Ovary (tissue), 7 donors: ENCODE measurements at regions not wholly inside any gene's neighbourhood (a gene's known extent, or its start where the extent isn't known, plus 50 kb on each side); places are given as distances from the start of the nearest gene placed in this dataset.

Experiments used
- DNase-seq, 5 donors: peaks; one replicate each; pipeline ENCODE4 v3.0.0-alpha.2; 2019 to 2020
- H3K27ac ChIP-seq, 2 donors: fragments of 200-600 bp; one replicate each; pipeline versions ENCODE4 v1.5.1 to v1.8.0; 2019 to 2022
- H3K27me3 ChIP-seq: fragments of 200-600 bp; one replicate; pipeline ENCODE4 v1.8.0; 2022
- H3K36me3 ChIP-seq: fragments of 200-600 bp; sonication (generic); one replicate; pipeline ENCODE4 v1.5.1; 2019
- H3K4me1 ChIP-seq: one replicate; pipeline ENCODE4 v1.8.1; 2013; ENCODE audit warnings: mild to moderate bottlenecking, moderate library complexity; ENCODE audit not compliant: insufficient read depth
- H3K4me3 ChIP-seq: fragments of 200-600 bp; sonication (generic); one replicate; pipeline ENCODE4 v1.5.1; 2017
- H3K9me3 ChIP-seq, 2 donors: fragments of 200-600 bp in 1 of 2; sonication (generic) in 1 of 2; one replicate each; pipeline versions ENCODE4 v1.5.1 to v1.8.1; 2013 to 2019; ENCODE audit warnings: mild to moderate bottlenecking in 1 of 2, moderate library complexity in 1 of 2
- EP300 ChIP-seq: sonication (generic); formaldehyde crosslinking; IDR thresholded peaks from one replicate; pipeline ENCODE4 v1.6.1; 2017; ENCODE audit warnings: antibody characterized with exemption
- POLR2A ChIP-seq: fragments of 450-650 bp; IDR thresholded peaks from one replicate; pipeline ENCODE4 v1.6.1; 2017; ENCODE audit warnings: antibody characterized with exemption, mild to moderate bottlenecking, moderate library complexity
- WGBS, 3 donors: extraction: QIAGEN DNeasy Blood & Tissue Kit in 1 of 3; methylation state at CpG; one replicate each; pipeline versions ENCODE4 v1.1.5 to v1.1.7; 2013 to 2017; 5-methylcytosine and 5-hydroxymethylcytosine counted together
- intact Hi-C, 4 donors: fragments of 100-400 bp; cut with DNase I; formaldehyde crosslinking; loops; one replicate each; pipeline versions ENCODE4 v1.11.0 to v1.15.1; 2022 to 2023
- TF ChIP-seq, protein P1 (sequence below), 3 donors: fragments of 450-650 bp in 2 of 3; fragments of 200-600 bp in 1 of 3; IDR thresholded peaks; one replicate each; pipeline versions ENCODE4 v1.5.1 to v1.8.0; 2016 to 2022; ENCODE audit warnings: antibody characterized with exemption in 3 of 3, mild to moderate bottlenecking in 1 of 3
- donor health status: DM: no; HTN: no; CAD: no; lungs with moderate emphysema.
- donor health status: DM: no; HTN: no; CAD: no.
- donor health status: Bipolar disorder and iron deficiency.
- donor health status: DM: no; HTN: no; CAD: no.
- donor health status: DM: yes; HTN: yes; CAD: no.

- H3K4me3 ChIP-seq = no peak overlapping the region
- H3K9me3 ChIP-seq = no peaks in the 10 kb centered on the region
- TF ChIP-seq POLR2A = no peak
- no peak for TF ChIP-seq EP300
- TF ChIP-seq, protein P1, sequence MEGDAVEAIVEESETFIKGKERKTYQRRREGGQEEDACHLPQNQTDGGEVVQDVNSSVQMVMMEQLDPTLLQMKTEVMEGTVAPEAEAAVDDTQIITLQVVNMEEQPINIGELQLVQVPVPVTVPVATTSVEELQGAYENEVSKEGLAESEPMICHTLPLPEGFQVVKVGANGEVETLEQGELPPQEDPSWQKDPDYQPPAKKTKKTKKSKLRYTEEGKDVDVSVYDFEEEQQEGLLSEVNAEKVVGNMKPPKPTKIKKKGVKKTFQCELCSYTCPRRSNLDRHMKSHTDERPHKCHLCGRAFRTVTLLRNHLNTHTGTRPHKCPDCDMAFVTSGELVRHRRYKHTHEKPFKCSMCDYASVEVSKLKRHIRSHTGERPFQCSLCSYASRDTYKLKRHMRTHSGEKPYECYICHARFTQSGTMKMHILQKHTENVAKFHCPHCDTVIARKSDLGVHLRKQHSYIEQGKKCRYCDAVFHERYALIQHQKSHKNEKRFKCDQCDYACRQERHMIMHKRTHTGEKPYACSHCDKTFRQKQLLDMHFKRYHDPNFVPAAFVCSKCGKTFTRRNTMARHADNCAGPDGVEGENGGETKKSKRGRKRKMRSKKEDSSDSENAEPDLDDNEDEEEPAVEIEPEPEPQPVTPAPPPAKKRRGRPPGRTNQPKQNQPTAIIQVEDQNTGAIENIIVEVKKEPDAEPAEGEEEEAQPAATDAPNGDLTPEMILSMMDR (IDR thresholded peaks at IDR 0.05) = no peak
- no peak overlapping the region for H3K27ac ChIP-seq
- DNase-seq = no peak
- H3K27me3 ChIP-seq = no peaks in the 10 kb centered on the region
- intact Hi-C loops = no loop called here
- H3K36me3 ChIP-seq = no peaks in the 10 kb centered on the region
- no peaks in the 10 kb centered on the region for H3K4me1 ChIP-seq
Observed at GRCh38 chr3:103851793-103852192, 1417.0 kb downstream of the ZPLD1 start.

GRCh38 chr3:103862415-103862814, 1427.6 kb downstream of the ZPLD1 start:
- intact Hi-C loops = no loop called here
- no peak overlapping the region for H3K4me3 ChIP-seq

DNA sequence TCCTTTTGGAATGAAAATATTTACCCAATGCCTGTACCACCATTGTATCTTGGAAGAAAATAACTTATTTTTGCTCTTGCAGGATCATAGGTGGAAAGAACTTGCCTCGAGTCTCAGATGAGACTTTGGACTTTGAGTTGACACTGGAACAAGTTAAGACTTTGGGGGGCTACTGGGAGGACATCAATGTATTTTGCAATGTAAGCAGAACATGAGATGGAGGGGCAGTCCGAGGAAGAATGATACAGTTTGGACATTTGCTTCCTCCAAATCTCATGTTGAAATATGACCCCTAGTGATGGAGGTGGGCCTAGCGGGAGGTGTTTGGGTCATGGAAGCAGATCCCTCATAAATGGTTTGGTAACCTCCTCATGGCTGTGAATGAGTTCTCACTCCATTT, 1428.6 kb downstream of the ZPLD1 start:
- TF ChIP-seq, protein P1 (IDR thresholded peaks at IDR 0.05) = no peak
- TF ChIP-seq EP300 (no peak), POLR2A (no peak)
- no peaks in the 10 kb centered on the region for H3K9me3 ChIP-seq
- intact Hi-C loops = no loop called here
- no peaks in the 10 kb centered on the region for H3K4me1 ChIP-seq
- H3K4me3 ChIP-seq = no peak overlapping the region
- 84 to 91% (median 89%) methylated on average over 3 of the region's 3 CpGs for WGBS, 3 donors
- no peaks in the 10 kb centered on the region for H3K27me3 ChIP-seq
- H3K27ac ChIP-seq = no peak overlapping the region
- DNase-seq = no peak
- no peaks in the 10 kb centered on the region for H3K36me3 ChIP-seq

More at GRCh38 chr3:103862415-103862814, 1427.6 kb downstream of the ZPLD1 start:
- Histone ChIP-seq H3K4me1 (no peaks in the 10 kb centered on the region), H3K27ac (no peak overlapping the region), H3K36me3 (no peaks in the 10 kb centered on the region), H3K9me3 (no peaks in the 10 kb centered on the region), H3K27me3 (no peaks in the 10 kb centered on the region)
- DNase-seq = no peak
- TF ChIP-seq EP300 (no peak), POLR2A (no peak)
- TF ChIP-seq, protein P1 (IDR thresholded peaks at IDR 0.05) = no peak

- no peaks in the 10 kb centered on the region for H3K4me1 ChIP-seq
Observed at GRCh38 chr3:103866113-103866512, 1431.3 kb downstream of the ZPLD1 start.

More at GRCh38 chr3:103866113-103866512, 1431.3 kb downstream of the ZPLD1 start:
- intact Hi-C loops = no loop called here
- Histone ChIP-seq H3K36me3 (no peaks in the 10 kb centered on the region), H3K4me3 (no peak overlapping the region), H3K9me3 (no peaks in the 10 kb centered on the region), H3K27ac (no peak overlapping the region), H3K27me3 (no peaks in the 10 kb centered on the region)
- 85 to 87% (median 86%) methylated on average over 3 of the region's 3 CpGs for WGBS, 3 donors
- DNase-seq = no peak
- TF ChIP-seq, protein P1 (IDR thresholded peaks at IDR 0.05) = no peak
- TF ChIP-seq POLR2A (no peak), EP300 (no peak)
